HG03342 (cell line): ENCODE measurements at regions not wholly inside any gene's neighbourhood (a gene's known extent, or its start where the extent isn't known, plus 50 kb on each side); places are given as distances from the start of the nearest gene placed in this dataset.
"Not testable (repeated sequence)": the region's sequence is repeated elsewhere in the genome, so short reads cannot be mapped to it uniquely, and the experiment has no call there.

ENCODE experiments used
- ATAC-seq: cut with Tn5 transposase; IDR thresholded peaks from one replicate; pipeline ENCODE4 v1.9.1; 2021; ENCODE audit warnings: mild to moderate bottlenecking, moderate library complexity; ENCODE audit not compliant: unreplicated experiment

DNA sequence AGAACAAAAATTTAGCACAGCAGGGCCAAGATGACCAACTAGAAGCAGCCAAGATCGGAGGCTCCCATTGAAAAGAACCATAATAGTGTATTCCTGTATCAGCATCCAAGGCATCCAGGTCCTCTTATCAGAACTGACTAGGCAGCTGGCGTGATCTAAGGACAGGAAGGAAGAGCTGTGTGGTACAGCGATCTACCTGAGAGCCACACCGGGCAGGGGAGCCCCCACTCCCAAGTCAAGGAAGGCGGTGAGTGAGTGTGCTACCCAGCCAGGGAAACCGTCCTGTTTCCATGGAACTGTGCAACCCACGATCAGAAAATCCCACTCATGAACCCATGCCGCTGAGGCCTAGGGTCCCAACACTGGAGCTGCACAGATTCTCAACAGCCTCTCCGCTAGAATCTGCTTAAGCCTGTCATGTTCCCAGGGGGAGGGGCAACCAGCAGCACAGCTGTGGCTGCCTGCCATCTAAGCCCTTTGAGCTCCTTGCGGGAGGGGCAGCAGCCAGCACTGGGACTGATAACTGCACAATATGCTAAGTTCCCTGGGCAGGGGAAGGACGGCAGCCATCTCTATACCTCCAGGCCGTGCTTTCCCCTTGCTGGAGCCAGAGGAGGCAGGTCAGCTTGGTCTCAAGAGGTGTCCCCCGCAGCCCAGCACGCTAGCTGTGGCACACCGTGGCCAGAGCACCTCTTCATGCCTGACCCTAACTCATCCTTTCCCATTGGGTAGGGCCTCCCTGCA lies 213.0 kb upstream of the SMIM30 start:
- no peak for ATAC-seq

DNA sequence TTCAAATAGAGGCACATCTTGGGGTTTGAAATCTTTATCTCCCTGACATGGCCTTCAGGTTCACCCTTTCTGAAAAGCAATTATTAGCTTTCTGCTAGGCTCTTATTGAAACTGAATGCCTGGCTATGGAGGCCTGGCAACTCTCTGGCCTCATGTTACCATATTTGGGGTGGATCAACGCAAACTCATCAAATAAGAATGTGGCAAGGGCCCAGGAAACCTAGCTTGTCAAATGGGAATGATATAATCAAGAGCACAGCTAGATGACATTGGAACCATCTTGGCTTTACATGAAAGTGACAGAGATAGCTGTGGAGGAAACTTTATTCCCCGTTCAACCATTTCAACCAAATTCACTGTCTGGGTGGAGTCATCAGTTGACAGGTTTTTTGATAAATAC lies 202.8 kb upstream of the SMIM30 start:
- ATAC-seq = no peak

DNA sequence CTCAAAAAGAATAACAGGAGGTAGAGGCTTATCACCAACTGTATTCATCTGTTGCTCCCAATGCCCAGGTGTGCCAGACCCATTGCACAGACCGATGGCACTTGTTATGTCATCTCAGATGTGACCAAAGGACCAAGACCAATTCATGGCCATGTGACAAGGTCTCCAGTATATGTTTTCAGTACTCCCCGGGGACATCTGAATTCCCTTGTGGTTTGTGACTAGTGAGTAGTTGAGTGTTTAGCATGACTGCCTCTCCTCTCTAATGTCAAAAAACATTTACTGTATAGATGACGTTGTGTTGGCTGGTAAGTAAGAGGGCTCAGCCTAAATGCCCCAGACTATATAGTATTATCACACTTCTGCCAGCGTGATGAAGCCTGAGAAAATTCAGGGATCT lies 202.1 kb upstream of the SMIM30 start:
- ATAC-seq = no peak

DNA sequence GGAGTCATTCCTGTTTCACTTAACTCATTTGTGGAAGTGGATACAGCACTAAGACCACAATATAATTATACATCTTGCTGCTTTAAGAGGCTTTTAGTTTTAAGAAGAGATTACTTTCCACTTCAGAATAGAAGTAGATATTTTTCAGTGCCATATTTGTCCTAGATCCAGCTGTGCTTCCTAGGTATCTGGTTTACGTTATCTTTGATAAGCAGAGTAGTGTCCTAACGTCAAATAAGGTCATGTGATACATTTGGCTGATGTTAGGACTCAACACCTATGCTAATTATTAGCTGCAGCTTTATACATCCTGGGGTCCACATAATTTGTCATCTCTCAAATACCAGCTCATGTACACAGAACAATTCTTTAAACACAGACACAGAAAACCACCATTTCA lies 196.2 kb upstream of the SMIM30 start:
- ATAC-seq = no peak

DNA sequence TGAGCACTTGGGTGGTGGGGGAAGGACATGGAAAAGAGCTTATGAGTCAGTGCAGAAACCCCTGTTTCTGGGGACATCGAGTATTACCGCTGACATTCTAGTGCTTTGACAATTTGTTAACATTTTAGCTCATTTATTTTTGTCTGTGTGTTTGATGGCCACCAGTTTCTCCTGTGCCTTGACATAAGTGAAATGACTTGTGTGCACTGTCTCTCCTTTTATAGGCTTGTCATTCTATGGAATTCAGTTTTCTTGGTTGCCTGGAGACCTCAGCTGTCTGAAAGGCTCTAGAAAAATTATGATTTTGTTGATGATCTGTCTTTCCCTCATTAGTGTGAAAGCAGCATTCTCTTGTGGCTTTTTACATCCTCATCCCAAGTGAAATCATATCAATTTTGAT lies 190.0 kb upstream of the SMIM30 start:
- no peak for ATAC-seq

DNA sequence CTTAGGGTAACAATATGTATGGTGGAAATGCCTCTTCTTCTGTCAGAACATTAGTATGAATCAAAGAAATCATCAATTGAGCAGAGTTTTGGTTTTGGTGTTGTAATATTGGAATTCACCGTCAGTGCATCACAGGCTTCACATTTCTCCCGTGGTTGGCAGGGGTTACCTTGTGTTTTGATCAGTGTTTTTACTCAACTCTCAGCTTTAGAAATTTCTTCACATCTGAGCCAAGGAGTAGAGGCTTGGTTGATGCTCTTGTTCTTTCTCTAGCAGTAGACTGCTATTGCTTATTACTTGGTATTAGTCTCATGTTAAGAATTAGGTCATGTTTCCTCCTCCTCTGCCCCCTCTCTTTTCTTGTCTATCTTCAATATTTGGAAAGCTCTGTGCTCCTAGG lies 188.8 kb upstream of the SMIM30 start:
- ATAC-seq = no peak

DNA sequence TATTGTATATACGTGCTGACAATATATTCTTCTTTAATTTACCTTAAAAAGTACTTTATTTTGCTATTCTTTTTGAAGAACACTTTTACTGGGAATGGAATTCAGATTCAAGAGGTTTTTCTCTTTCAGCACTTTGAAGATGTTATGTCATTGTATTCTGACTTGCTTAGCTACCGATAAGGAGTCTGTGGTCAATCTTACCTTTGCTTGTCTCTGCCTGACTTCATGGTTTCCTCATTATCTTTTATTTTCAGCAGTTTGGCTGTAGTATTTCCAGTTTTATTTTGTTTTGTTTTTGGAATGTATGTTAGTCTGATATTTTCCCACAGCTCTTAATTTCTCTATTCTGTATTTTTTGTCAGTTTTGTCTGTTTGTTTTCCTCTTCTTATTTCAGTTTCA lies 187.9 kb upstream of the SMIM30 start:
- ATAC-seq = no peak

DNA sequence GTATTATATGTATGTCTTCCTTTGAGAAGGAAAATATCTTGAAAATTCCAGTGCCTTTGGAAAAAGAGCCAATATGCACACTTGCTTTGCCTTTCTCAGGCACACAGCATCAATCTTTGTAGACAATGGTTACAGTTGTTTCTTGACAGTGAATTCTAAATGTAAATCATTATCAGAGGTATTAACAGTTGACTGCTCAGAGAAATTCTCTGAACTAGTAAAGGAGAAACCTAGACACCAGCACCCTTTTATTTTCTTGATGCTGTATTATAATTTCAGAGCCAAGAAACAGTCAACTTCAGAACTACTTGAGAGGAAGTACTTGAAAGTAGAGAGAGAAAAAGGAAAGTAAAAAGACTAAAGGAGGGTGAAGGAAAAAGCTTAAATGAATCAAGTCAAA lies 185.8 kb upstream of the SMIM30 start:
- no peak for ATAC-seq

DNA sequence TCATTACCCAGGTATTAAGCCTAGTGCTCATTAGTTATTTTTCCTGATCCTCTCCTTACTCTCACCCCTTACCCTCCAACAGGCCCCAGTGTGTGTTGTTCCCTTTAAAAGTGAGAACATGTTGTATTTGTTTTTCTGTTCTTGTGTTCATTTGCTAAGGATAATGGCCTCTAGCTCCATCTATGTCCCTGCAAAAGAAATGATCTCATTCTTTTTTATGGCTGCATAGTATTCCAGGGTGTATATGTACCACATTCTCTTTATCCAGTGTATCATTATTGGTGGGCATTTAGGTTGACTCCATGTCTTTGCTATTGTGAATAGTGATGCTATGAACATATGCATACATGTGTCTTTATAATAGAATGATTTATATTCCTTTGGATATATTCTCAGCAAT lies 185.0 kb upstream of the SMIM30 start:
- ATAC-seq = not testable (repeated sequence)

DNA sequence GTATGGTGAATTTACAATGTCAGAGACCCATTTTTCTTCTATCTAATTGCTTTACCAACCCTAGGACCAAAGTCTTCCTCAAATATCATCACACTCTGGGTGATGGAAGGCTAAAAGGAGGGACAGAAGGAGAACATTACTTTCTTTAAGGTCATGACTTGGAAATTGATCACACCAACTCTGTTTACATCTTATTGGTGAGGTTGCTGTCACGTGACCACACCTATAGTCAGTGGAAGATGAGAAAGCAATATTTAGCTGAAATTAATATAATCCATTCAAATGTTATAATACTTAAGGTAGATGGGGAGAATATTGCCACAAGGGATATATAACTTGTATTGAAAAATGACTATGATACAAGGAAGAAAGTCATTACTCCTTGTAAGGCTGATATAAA lies 183.6 kb upstream of the SMIM30 start:
- ATAC-seq = no peak

DNA sequence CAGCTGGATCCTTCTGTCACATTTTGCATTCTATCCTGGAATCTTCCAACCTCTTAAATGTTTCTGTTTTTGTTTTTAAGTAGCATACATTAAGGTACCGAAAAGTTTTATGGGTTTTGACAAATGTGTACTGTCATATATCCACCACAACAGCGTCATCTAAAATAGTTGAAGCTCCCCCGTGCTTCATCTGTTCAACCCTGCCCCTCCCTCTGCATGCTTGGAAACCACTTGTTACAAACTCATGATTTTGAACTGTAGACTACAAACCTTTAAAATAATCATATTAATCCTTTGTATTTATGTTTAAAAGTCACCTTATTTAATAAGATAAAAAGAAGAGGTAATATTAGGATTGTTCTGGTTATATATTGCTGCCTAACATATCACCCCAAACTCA lies 182.8 kb upstream of the SMIM30 start:
- no peak for ATAC-seq

DNA sequence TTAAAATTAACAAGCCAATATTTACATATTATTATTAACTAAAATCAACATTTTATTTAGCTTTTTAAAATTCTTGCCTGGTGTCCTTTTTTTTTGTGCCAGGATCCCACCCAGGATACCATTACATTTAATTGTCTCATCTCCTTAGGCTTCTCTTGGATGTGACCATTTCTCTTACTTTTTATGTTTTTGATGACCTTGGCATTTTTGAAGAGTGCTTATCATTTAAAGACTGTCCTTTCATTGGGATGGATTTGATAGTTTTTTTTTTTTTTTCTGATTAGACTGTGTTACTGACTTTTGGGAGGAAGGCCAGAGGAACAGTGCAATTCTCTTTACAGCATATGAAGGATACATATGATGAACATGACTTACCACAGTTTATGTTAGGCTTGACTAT lies 181.4 kb upstream of the SMIM30 start:
- ATAC-seq = no peak

- ATAC-seq = no peak
These were observed 180.1 kb upstream of the SMIM30 start for GRCh38 chr7:113298501-113298900.

DNA sequence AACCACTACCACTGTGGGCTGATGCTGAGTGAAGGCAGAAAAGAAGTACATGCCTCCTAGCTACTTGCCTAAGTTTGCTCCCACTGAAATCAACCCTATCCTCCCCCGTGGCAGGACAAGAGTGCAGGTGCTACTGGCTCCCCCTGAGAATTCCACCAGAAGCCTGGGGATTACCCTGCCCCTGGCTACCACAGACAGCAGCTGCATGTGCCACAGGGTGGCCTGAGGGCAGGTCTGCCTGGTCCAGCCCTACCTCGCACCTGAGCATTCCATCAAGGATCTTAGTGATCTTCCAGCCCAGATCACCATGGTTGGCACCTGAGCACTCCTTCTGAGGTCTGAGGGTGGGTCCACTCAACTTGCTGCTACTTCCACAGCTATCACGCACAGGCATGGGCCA lies 176.4 kb upstream of the SMIM30 start:
- ATAC-seq = no peak

- no peak for ATAC-seq
These were observed 173.8 kb upstream of the SMIM30 start for GRCh38 chr7:113292105-113292504.

DNA sequence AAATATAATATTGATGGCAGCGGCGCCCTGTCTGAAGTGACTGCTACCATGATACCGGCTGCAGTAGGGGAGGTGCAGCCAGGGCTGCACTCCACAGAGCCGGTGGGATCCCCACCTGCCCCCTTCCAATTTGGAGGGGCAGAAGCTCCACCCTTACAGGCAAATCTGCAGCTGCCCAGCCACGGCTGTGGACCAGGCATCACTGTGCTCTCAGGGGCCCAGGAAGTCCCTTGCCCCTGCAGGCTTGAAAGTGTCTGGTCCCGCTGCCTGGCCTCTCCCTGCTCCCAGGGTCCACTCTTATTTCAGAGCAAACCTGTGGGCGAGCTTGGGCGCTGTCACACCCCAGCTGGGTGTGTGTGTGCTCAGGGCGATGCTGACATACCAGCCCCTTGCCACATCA lies 172.7 kb upstream of the SMIM30 start:
- ATAC-seq = no peak

DNA sequence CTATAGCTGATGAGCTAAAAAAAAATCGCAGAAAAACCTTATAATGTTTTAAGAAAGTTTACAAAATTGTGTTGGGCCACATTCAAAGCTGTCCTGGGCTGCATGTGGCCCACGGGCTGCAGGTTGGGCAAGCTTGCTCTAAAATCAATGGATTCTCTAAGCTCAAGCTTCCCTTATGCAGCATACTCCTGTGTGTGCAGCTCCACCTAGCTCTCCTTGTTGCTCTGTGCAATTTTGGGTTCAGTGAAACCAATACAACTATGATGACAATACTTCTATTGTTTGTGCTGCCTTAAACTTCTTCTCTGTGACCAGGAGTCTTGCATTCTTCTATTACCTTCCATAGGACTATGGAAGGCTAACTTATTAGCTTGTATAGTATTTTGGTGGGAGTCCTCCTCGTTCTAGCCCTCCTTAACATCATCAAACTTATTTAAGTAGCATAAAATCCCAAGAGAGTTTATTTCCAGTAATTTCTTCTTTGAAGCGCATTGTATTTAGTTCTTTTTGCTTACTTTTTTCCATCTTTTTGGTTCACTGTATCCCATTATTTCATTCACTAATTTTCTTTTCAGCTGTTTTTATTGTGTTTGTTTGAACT lies 170.9 kb upstream of the SMIM30 start:
- peak; percentile 61 for ATAC-seq

GRCh38 chr7:113285411-113285810 lies 167.1 kb upstream of the SMIM30 start:
- no peak for ATAC-seq

- ATAC-seq = no peak
These were observed 165.5 kb upstream of the SMIM30 start for GRCh38 chr7:113283861-113284260.

GRCh38 chr7:113282875-113283274 lies 164.5 kb upstream of the SMIM30 start:
- ATAC-seq = no peak

DNA sequence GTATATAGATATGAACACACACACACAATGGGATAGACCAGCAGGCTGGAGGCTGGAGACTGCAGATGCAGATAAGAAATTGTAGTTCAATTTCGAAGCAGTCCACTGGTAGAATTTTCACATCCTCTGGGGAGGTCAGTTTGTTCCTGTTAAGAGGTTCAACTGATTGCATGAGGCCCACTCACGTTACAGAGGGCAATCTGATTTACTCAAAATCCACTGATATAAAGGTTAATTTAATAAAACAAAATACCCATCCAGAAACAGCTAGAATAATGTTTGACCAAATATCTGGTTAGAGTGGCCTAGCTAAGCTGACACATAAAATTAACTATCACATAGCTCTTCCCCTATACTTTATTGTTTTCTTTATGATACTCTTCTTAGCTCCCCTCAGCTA lies 162.9 kb upstream of the SMIM30 start:
- no peak for ATAC-seq

DNA sequence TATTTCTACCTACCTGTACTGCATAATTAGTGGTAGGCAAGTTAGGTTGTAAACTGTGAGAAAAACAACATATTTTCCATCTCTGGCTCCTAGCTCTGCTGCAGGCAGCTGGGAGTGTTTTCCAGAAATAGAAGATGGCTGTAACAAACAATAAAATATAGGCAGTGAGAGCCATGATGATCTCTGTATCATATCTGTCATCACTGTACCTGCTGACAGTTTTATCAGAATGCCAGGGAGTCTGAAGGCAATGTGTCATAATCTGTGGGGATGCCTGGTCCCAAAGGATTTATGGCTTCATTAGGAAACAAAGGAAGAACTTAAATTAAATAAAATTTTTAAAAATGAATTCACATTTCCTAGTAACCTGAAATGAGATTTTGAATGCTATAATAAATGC lies 160.9 kb upstream of the SMIM30 start:
- no peak for ATAC-seq

DNA sequence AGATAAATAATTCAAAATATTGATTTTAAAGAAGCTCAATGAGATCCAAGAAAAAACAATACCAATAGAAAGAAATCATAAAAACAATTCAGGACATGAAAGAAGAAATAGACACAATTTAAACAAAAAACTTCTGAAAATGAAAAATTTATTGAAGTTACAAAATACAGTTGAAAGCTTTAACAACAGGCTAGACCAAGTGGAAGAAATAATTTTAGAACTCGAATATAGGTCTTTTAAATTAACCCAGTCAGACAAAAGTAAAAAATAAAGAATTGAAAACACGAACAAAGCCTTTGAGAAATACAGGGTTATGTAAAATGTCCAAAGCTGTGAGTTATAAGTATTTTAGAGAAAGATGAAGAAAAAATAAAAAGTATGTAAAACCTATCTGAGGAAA lies 152.4 kb upstream of the SMIM30 start:
- ATAC-seq = no peak
